ENCODE measurements at regions not wholly inside any gene's neighbourhood (a gene's known extent, or its start where the extent isn't known, plus 50 kb on each side); places are given as distances from the start of the nearest gene placed in this dataset.

- DNase-seq (ENCODE audit: extremely low read depth, insufficient read length): no peak
- no peaks in the 10 kb centered on the region; the same call in 1 of the 2 replicates for H3K27me3 ChIP-seq (replicated peaks; ENCODE audit: control insufficient read depth, insufficient read depth, low read length)
- H3K4me3 ChIP-seq (replicated peaks; ENCODE audit: low read depth, low read length): no peak overlapping the region
- H3K36me3 ChIP-seq (ENCODE audit: control insufficient read depth, insufficient read depth, low read length): no peaks in the 10 kb centered on the region
- TF ChIP-seq CTCF (IDR thresholded peaks at IDR 0.05; ENCODE audit: insufficient read depth, low read length, poor library complexity, severe bottlenecking): no peak
Observed at GRCh38 chr12:13564266-13564810, 367.8 kb downstream of the EMP1 start.

GRCh38 chr12:13563743-13564125 lies 367.2 kb downstream of the EMP1 start:
- Histone ChIP-seq H3K36me3 (ENCODE audit: control insufficient read depth, insufficient read depth, low read length) (no peaks in the 10 kb centered on the region), H3K4me3 (replicated peaks; ENCODE audit: low read depth, low read length) (no peak overlapping the region), H3K27me3 (replicated peaks; ENCODE audit: control insufficient read depth, insufficient read depth, low read length) (no peaks in the 10 kb centered on the region; the same call in 1 of the 2 replicates)
- DNase-seq (ENCODE audit: extremely low read depth, insufficient read length): no peak
- no peak for TF ChIP-seq CTCF (IDR thresholded peaks at IDR 0.05; ENCODE audit: insufficient read depth, low read length, poor library complexity, severe bottlenecking)

- TF ChIP-seq CTCF (IDR thresholded peaks at IDR 0.05; ENCODE audit: insufficient read depth, low read length, poor library complexity, severe bottlenecking): no peak
- H3K27me3 ChIP-seq (replicated peaks; ENCODE audit: control insufficient read depth, insufficient read depth, low read length): no peaks in the 10 kb centered on the region; the same call in 1 of the 2 replicates
- DNase-seq (ENCODE audit: extremely low read depth, insufficient read length): peak; percentile 5
- H3K36me3 ChIP-seq (ENCODE audit: control insufficient read depth, insufficient read depth, low read length): no peaks in the 10 kb centered on the region
- no peak overlapping the region for H3K4me3 ChIP-seq (replicated peaks; ENCODE audit: low read depth, low read length)
Observed at GRCh38 chr12:13562915-13563742, 366.6 kb downstream of the EMP1 start.

GRCh38 chr12:13561923-13562322 lies 365.4 kb downstream of the EMP1 start:
- H3K27me3 ChIP-seq (replicated peaks; ENCODE audit: control insufficient read depth, insufficient read depth, low read length): no peaks in the 10 kb centered on the region; the same call in 1 of the 2 replicates
- H3K36me3 ChIP-seq (ENCODE audit: control insufficient read depth, insufficient read depth, low read length): no peaks in the 10 kb centered on the region
- no peak for TF ChIP-seq CTCF (IDR thresholded peaks at IDR 0.05; ENCODE audit: insufficient read depth, low read length, poor library complexity, severe bottlenecking)
- no peak overlapping the region for H3K4me3 ChIP-seq (replicated peaks; ENCODE audit: low read depth, low read length)
- no peak for DNase-seq (ENCODE audit: extremely low read depth, insufficient read length)

GRCh38 chr12:13559318-13559978 lies 362.9 kb downstream of the EMP1 start:
- no peak for DNase-seq (ENCODE audit: extremely low read depth, insufficient read length)
- TF ChIP-seq CTCF (IDR thresholded peaks at IDR 0.05; ENCODE audit: insufficient read depth, low read length, poor library complexity, severe bottlenecking): no peak
- Histone ChIP-seq H3K27me3 (replicated peaks; ENCODE audit: control insufficient read depth, insufficient read depth, low read length) (no peaks in the 10 kb centered on the region; the same call in none of the 2 replicates), H3K36me3 (ENCODE audit: control insufficient read depth, insufficient read depth, low read length) (no peaks in the 10 kb centered on the region), H3K4me3 (replicated peaks; ENCODE audit: low read depth, low read length) (no peak overlapping the region)

Measured in GM06990 (cell line).